Panc1 (cell line): ENCODE measurements at regions not wholly inside any gene's neighbourhood (a gene's known extent, or its start where the extent isn't known, plus 50 kb on each side); places are given as distances from the start of the nearest gene placed in this dataset.

Experiments
- CTCF ChIP-seq: fragments of 450-650 bp; IDR thresholded peaks from 2 replicates; pipeline ENCODE4 v1.5.1; 2017; ENCODE audit warnings: mild to moderate bottlenecking
- POLR2AphosphoS5 ChIP-seq: IDR thresholded peaks from 2 replicates; pipeline ENCODE4 v1.6.1; 2012; ENCODE audit warnings: mild to moderate bottlenecking, low read depth, low read length, moderate library complexity
- TCF7L2 ChIP-seq: IDR thresholded peaks from 2 replicates; pipeline ENCODE4 v1.6.1; 2011; ENCODE audit warnings: mild to moderate bottlenecking, low read depth, low read length, inconsistent platforms

GRCh38 chr1:112849425-112850033 is 106.5 kb downstream of the SLC16A1 start:
- TF ChIP-seq CTCF, result no peak
- no peak for TF ChIP-seq POLR2AphosphoS5
- no peak for TF ChIP-seq TCF7L2
